ENCODE measurements at regions not wholly inside any gene's neighbourhood (a gene's known extent, or its start where the extent isn't known, plus 50 kb on each side); places are given as distances from the start of the nearest gene placed in this dataset.
A peak's percentile ranks its signal among the peaks of the same experiment; 100 is the strongest.

DNA sequence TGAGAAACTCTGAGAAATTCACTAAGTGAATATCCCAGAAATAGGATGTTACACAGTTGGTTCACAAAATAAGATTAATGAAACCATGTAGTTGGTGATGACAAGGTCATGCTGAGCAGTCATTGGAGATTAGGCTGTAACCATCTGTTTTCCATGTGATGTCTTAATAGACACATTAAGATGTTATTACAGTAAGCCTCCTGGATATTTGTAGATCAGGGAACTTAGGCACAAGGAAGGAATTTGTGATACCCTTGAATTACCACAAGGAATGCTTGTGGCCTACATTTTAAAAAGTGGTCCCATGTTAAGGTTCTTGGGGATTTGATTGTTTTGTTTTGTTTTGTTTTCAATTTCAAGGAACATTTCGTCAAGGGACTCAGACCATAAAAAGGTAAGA is 185.6 kb upstream of the BANK1 start:
- TF ChIP-seq, protein P1, sequence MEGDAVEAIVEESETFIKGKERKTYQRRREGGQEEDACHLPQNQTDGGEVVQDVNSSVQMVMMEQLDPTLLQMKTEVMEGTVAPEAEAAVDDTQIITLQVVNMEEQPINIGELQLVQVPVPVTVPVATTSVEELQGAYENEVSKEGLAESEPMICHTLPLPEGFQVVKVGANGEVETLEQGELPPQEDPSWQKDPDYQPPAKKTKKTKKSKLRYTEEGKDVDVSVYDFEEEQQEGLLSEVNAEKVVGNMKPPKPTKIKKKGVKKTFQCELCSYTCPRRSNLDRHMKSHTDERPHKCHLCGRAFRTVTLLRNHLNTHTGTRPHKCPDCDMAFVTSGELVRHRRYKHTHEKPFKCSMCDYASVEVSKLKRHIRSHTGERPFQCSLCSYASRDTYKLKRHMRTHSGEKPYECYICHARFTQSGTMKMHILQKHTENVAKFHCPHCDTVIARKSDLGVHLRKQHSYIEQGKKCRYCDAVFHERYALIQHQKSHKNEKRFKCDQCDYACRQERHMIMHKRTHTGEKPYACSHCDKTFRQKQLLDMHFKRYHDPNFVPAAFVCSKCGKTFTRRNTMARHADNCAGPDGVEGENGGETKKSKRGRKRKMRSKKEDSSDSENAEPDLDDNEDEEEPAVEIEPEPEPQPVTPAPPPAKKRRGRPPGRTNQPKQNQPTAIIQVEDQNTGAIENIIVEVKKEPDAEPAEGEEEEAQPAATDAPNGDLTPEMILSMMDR (conservative IDR thresholded peaks at IDR 0.05) = no peak
- Mint-ChIP-seq H3K4me3 (no peak overlapping the region), H3K4me1 (no peaks in the 10 kb centered on the region), H3K36me3 (ENCODE audit: low read depth) (no peaks in the 10 kb centered on the region), H3K9me3 (peaks cover 4% of the 10 kb centered on the region), H3K27ac (ENCODE audit: unreplicated experiment) (no peak overlapping the region), H3K27me3 (ENCODE audit: low read depth) (no peaks in the 10 kb centered on the region)
- DNase-seq (ENCODE audit: low read depth, low spot score) = no peak

DNA sequence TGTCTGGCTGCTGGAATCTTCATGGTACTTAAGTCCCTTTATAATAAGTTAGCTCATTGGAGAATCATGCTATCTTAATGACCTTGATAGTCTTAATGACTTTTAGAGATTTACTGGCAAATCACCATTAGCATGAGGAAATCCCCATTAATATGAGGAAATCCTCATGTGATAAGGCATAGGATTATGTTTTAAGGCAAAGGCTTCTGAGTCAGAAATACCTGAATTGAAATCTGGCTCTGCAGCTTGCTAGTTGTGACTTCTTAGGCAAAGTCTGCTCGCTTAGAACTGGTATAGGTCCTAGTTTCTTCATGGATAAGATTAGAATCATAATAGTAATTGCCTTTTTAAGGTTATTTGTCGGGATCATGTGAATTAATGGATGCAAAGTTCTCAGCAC is 190.2 kb upstream of the BANK1 start:
- Mint-ChIP-seq H3K27me3 (ENCODE audit: low read depth) (no peaks in the 10 kb centered on the region), H3K36me3 (ENCODE audit: low read depth) (no peaks in the 10 kb centered on the region), H3K27ac (ENCODE audit: unreplicated experiment) (no peak overlapping the region), H3K9me3 (peaks cover 4% of the 10 kb centered on the region), H3K4me1 (no peaks in the 10 kb centered on the region), H3K4me3 (no peak overlapping the region)
- TF ChIP-seq, protein P1 (conservative IDR thresholded peaks at IDR 0.05) = no peak
- DNase-seq (ENCODE audit: low read depth, low spot score) = no peak

DNA sequence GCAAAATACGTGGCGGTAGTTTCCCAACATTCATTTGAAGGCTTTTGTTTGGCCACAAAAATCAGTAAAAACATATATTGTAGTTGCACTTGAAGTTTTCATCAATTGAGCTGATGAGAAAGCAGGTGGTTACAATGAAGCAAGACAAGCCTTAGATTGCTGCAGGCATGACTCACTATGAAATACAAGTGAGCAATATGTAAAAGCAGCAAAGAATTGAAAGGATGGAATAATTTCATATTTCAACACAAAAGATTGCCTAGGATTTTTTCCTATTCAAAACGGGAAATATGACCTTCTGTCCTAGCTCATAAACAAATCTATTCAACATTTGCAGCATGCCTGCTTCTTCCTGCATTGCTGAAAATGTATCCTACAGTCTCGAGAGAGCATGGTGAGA is 190.9 kb upstream of the BANK1 start:
- Mint-ChIP-seq H3K36me3 (ENCODE audit: low read depth) (no peaks in the 10 kb centered on the region), H3K27ac (ENCODE audit: unreplicated experiment) (no peak overlapping the region), H3K27me3 (ENCODE audit: low read depth) (no peaks in the 10 kb centered on the region), H3K4me1 (no peaks in the 10 kb centered on the region), H3K9me3 (peaks cover 4% of the 10 kb centered on the region), H3K4me3 (no peak overlapping the region)
- TF ChIP-seq, protein P1 (conservative IDR thresholded peaks at IDR 0.05) = no peak
- DNase-seq (ENCODE audit: low read depth, low spot score) = no peak

DNA sequence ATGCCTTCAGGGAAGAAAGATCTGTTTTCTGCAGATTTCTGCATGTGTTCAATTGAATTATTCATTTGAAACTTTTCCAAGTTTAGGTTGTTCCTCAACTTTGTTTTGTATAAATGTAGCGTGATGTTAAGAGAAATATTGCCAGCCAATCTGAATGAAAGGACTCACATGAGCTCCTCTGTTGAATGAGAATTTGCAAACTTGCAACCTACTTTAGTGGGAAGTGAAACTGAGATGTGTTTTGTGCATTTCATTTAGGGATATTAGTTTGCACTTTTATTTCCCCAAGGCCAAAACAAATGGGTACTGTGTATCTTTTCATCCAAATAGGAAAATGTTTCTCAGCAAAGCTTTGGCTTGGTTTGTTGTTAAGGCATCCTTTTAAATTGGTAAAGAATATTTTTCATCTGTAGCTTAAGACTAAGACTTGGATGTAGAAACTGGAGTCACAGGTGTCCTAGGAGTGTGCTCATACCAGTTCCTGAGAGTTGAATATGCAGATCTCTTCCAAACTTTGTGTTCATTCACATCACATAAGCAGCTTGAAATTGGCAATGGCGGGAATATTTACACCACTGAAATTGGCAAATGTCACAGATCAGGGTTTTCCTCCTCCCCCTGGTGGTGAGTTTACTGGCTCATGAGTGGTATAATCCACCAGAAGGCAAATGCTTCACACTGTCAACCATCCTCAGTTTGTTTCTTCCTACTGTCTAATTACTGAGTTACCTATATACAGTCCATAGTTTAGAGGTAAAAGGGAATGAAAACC is 193.6 kb upstream of the BANK1 start:
- no peak overlapping the region for H3K4me3 Mint-ChIP-seq
- H3K9me3 Mint-ChIP-seq = peaks cover 4% of the 10 kb centered on the region
- no peak overlapping the region for H3K27ac Mint-ChIP-seq (ENCODE audit: unreplicated experiment)
- no peaks in the 10 kb centered on the region for H3K36me3 Mint-ChIP-seq (ENCODE audit: low read depth)
- H3K27me3 Mint-ChIP-seq (ENCODE audit: low read depth) = no peaks in the 10 kb centered on the region
- DNase-seq (ENCODE audit: low read depth, low spot score) = no peak
- TF ChIP-seq, protein P1 (conservative IDR thresholded peaks at IDR 0.05) = peak; percentile 27
- no peaks in the 10 kb centered on the region for H3K4me1 Mint-ChIP-seq

DNA sequence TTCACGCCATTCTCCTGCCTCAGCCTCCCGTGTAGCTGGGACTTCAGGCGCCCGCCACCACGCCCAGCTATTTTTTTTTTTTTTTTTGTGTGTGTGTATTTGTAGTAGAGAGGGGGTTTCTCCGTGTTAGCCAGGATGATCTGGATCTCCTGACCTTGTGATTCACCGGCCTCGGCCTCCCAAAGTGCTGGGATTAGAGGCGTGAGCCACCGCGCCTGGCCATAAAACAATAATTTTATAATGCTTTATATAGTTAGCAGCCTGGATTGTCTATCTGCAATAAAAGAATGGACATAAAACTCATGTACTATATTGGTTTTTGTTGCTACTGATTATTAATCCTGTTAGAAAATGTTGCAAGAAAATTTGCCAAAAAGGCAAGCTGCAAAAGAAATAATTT is 195.9 kb upstream of the BANK1 start:
- no peaks in the 10 kb centered on the region for H3K27me3 Mint-ChIP-seq (ENCODE audit: low read depth)
- TF ChIP-seq, protein P1 (conservative IDR thresholded peaks at IDR 0.05) = no peak
- DNase-seq (ENCODE audit: low read depth, low spot score) = no peak
- H3K4me3 Mint-ChIP-seq = no peak overlapping the region
- no peaks in the 10 kb centered on the region for H3K36me3 Mint-ChIP-seq (ENCODE audit: low read depth)
- no peaks in the 10 kb centered on the region for H3K4me1 Mint-ChIP-seq
- H3K27ac Mint-ChIP-seq (ENCODE audit: unreplicated experiment) = no peak overlapping the region
- H3K9me3 Mint-ChIP-seq = peaks cover 4% of the 10 kb centered on the region

Measured in neural crest cell (in vitro differentiated cells).